ENCODE measurements at regions not wholly inside any gene's neighbourhood (a gene's known extent, or its start where the extent isn't known, plus 50 kb on each side); places are given as distances from the start of the nearest gene placed in this dataset.

GRCh38 chr12:75666126-75666938 is 154.9 kb upstream of the KRR1 start:
- no peak for TF ChIP-seq L3MBTL2 (conservative IDR thresholded peaks at IDR 0.05)
- peak; percentile 42; the same call in 1 of the 2 replicates for TF ChIP-seq ZNF384 (IDR thresholded peaks at IDR 0.05)
- no peak for DNase-seq (ENCODE audit: extremely low spot score)
- CTCF ChIA-PET: interaction anchor here (0.5 to 0.6 kb wide), 3 partner anchors 9 to 180 kb away, joined by 3 to 6 read pairs (median 5); no protein-coding TSS in a partner anchor
- POLR2A ChIA-PET: no interaction called here

- CTCF ChIA-PET: interaction anchor here (0.6 kb wide), 1 partner anchor 305 kb away, joined by 3 read pairs; no protein-coding TSS in a partner anchor
- DNase-seq (ENCODE audit: extremely low spot score): no peak
- TF ChIP-seq PKNOX1 (IDR thresholded peaks at IDR 0.05): no peak
- no peak for TF ChIP-seq TARDBP (IDR thresholded peaks at IDR 0.05)
- no peak for TF ChIP-seq BHLHE40 (IDR thresholded peaks at IDR 0.05; ENCODE audit: borderline replicate concordance)
- no peak for TF ChIP-seq SUZ12 (IDR thresholded peaks at IDR 0.05)
- no peak for TF ChIP-seq ELF4 (IDR thresholded peaks at IDR 0.05)
- no peak for TF ChIP-seq HDGF (IDR thresholded peaks at IDR 0.05; ENCODE audit: borderline replicate concordance)
- TF ChIP-seq CTBP1 (IDR thresholded peaks at IDR 0.05; ENCODE audit: borderline replicate concordance): no peak
- TF ChIP-seq LEF1 (IDR thresholded peaks at IDR 0.05; ENCODE audit: borderline replicate concordance): no peak
- no peak for TF ChIP-seq FOXK2 (IDR thresholded peaks at IDR 0.05)
- TF ChIP-seq SP1 (IDR thresholded peaks at IDR 0.05): no peak
- TF ChIP-seq ARNT (IDR thresholded peaks at IDR 0.05): no peak
- POLR2A ChIA-PET: no interaction called here
Measured at GRCh38 chr12:75665216-75665615, 153.8 kb upstream of the KRR1 start.

DNA sequence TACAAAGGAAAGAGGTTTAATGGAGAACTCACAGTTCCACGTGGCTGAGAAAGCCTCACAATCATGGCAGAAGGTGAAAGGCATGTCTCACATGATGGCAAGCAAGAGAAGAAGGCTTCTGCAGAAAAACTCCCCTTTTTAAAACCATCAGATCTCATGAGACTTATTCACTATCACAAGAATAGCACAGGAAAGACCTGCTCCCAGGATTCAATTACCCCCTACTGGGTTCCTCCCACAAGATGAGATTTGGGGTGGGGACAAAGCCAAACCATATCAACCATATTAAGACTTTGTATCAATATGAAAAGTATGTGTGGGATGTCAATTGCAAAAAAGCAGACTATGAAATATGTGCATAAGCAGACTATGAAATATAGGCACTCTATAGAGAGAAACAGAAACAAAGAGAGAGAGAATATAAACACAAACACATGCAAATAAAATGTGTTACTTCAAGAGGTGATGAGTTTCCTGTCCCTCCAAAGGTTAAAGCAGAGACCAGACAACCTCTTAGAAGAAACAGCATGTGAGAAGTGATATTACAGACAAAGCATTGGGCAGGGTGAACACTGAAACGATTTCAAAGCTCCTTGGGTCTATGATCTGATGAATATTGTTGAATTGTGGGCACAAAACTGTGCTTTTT is 151.2 kb upstream of the KRR1 start:
- ChIA-PET POLR2A (no interaction called here), CTCF (no interaction called here)
- no peak for DNase-seq (ENCODE audit: extremely low spot score)
- no peak for TF ChIP-seq FOXM1 (IDR thresholded peaks at IDR 0.05; ENCODE audit: borderline replicate concordance)
- TF ChIP-seq FOXA1 (IDR thresholded peaks at IDR 0.05): no peak
- TF ChIP-seq SP1 (IDR thresholded peaks at IDR 0.05): no peak
- TF ChIP-seq TARDBP (IDR thresholded peaks at IDR 0.05): no peak
- no peak for TF ChIP-seq ELF4 (IDR thresholded peaks at IDR 0.05)
- no peak for TF ChIP-seq PKNOX1 (IDR thresholded peaks at IDR 0.05)
- no peak for TF ChIP-seq HDGF (IDR thresholded peaks at IDR 0.05; ENCODE audit: borderline replicate concordance)
- TF ChIP-seq ARNT (IDR thresholded peaks at IDR 0.05): no peak
- TF ChIP-seq NFRKB (IDR thresholded peaks at IDR 0.05): no peak
- no peak for TF ChIP-seq ZNF384 (IDR thresholded peaks at IDR 0.05)
- TF ChIP-seq BHLHE40 (IDR thresholded peaks at IDR 0.05; ENCODE audit: borderline replicate concordance): no peak
- TF ChIP-seq SUZ12 (IDR thresholded peaks at IDR 0.05): no peak
- no peak for TF ChIP-seq LEF1 (IDR thresholded peaks at IDR 0.05; ENCODE audit: borderline replicate concordance)

DNA sequence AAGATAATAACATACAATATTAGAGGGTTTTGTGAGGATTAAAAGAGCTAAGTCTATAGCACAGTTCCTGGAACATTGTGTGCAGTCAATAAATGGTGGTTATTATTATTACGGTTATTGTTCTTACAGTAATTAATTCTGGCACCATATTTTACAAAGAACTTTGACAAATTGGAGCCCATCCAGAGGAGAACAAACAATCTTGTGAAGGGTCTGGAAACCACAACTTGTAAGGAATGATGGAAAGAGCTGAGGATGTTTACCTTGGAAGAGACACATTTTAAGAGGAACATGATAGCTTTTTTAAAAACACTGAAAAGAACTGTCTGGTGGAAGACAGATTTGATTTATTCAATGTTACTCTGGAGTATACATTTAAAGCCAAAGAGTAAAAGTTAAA is 150.5 kb upstream of the KRR1 start:
- no peak for DNase-seq (ENCODE audit: extremely low spot score)
- POLR2A ChIA-PET: no interaction called here
- CTCF ChIA-PET: no interaction called here
- TF ChIP-seq SUZ12 (IDR thresholded peaks at IDR 0.05) (no peak), SP1 (IDR thresholded peaks at IDR 0.05) (no peak), FOXK2 (IDR thresholded peaks at IDR 0.05) (no peak), BHLHE40 (IDR thresholded peaks at IDR 0.05; ENCODE audit: borderline replicate concordance) (no peak), ELF4 (IDR thresholded peaks at IDR 0.05) (no peak)

DNA sequence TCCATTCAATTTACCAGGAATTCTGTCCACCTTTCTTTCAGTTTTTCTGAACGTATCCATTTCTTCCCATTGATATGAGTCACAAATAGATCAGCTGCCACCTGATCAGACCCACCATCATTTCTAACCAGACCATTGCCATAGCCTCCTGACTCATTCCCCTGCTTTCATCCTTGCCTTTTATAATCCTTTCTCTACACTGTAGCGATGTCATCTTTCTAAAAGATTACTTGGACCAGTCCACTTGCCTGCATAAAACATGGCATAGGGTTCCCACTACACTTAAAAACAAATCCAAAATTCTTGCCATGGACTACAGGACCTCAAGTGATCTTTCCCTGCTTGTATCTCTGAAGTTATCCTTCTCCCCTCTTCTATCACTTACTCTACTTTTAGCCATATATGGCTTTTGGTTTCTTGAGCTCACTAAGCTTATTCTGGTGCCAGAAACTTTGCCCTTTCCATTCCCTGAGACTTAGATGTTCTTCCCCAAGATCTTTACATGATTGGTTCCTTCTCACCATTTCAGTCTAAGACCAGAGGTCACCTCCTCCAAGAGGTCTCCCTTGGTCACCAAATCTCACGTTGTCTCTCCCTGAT is 149.5 kb upstream of the KRR1 start:
- POLR2A ChIA-PET: no interaction called here
- no peak for DNase-seq (ENCODE audit: extremely low spot score)

More for the DNA sequence above, 149.5 kb upstream of the KRR1 start:
- TF ChIP-seq HDGF (IDR thresholded peaks at IDR 0.05; ENCODE audit: borderline replicate concordance): no peak
- TF ChIP-seq SUZ12 (IDR thresholded peaks at IDR 0.05): no peak
- no peak for TF ChIP-seq PKNOX1 (IDR thresholded peaks at IDR 0.05)
- no peak for TF ChIP-seq FOXA1 (IDR thresholded peaks at IDR 0.05)
- no peak for TF ChIP-seq TARDBP (IDR thresholded peaks at IDR 0.05)
- TF ChIP-seq BHLHE40 (IDR thresholded peaks at IDR 0.05; ENCODE audit: borderline replicate concordance): no peak
- no peak for TF ChIP-seq FOXK2 (IDR thresholded peaks at IDR 0.05)
- no peak for TF ChIP-seq ARNT (IDR thresholded peaks at IDR 0.05)
- TF ChIP-seq NFRKB (IDR thresholded peaks at IDR 0.05): no peak
- no peak for TF ChIP-seq L3MBTL2 (conservative IDR thresholded peaks at IDR 0.05)
- no peak for TF ChIP-seq CTBP1 (IDR thresholded peaks at IDR 0.05; ENCODE audit: borderline replicate concordance)
- no peak for TF ChIP-seq FOXM1 (IDR thresholded peaks at IDR 0.05; ENCODE audit: borderline replicate concordance)
- no peak for TF ChIP-seq SP1 (IDR thresholded peaks at IDR 0.05)
- no peak for TF ChIP-seq ELF4 (IDR thresholded peaks at IDR 0.05)
- no peak for TF ChIP-seq ZNF384 (IDR thresholded peaks at IDR 0.05)
- CTCF ChIA-PET: no interaction called here
